Ovary (tissue), 7 donors: ENCODE measurements at regions not wholly inside any gene's neighbourhood (a gene's known extent, or its start where the extent isn't known, plus 50 kb on each side); places are given as distances from the start of the nearest gene placed in this dataset.
"Not testable (repeated sequence)": the region's sequence is repeated elsewhere in the genome, so short reads cannot be mapped to it uniquely, and the experiment has no call there.

Source experiments
- DNase-seq, 5 donors: peaks; one replicate each; pipeline ENCODE4 v3.0.0-alpha.2; 2019 to 2020
- H3K27ac ChIP-seq, 2 donors: fragments of 200-600 bp; one replicate each; pipeline versions ENCODE4 v1.5.1 to v1.8.0; 2019 to 2022
- H3K27me3 ChIP-seq: fragments of 200-600 bp; one replicate; pipeline ENCODE4 v1.8.0; 2022
- H3K36me3 ChIP-seq: fragments of 200-600 bp; sonication (generic); one replicate; pipeline ENCODE4 v1.5.1; 2019
- H3K4me1 ChIP-seq: one replicate; pipeline ENCODE4 v1.8.1; 2013; ENCODE audit warnings: mild to moderate bottlenecking, moderate library complexity; ENCODE audit not compliant: insufficient read depth
- H3K4me3 ChIP-seq: fragments of 200-600 bp; sonication (generic); one replicate; pipeline ENCODE4 v1.5.1; 2017
- H3K9me3 ChIP-seq, 2 donors: fragments of 200-600 bp in 1 of 2; sonication (generic) in 1 of 2; one replicate each; pipeline versions ENCODE4 v1.5.1 to v1.8.1; 2013 to 2019; ENCODE audit warnings: mild to moderate bottlenecking in 1 of 2, moderate library complexity in 1 of 2
- CTCF ChIP-seq, 3 donors: fragments of 450-650 bp in 2 of 3; fragments of 200-600 bp in 1 of 3; IDR thresholded peaks; one replicate each; pipeline versions ENCODE4 v1.5.1 to v1.8.0; 2016 to 2022; ENCODE audit warnings: antibody characterized with exemption in 3 of 3, mild to moderate bottlenecking in 1 of 3
- EP300 ChIP-seq: sonication (generic); formaldehyde crosslinking; IDR thresholded peaks from one replicate; pipeline ENCODE4 v1.6.1; 2017; ENCODE audit warnings: antibody characterized with exemption
- POLR2A ChIP-seq: fragments of 450-650 bp; IDR thresholded peaks from one replicate; pipeline ENCODE4 v1.6.1; 2017; ENCODE audit warnings: antibody characterized with exemption, mild to moderate bottlenecking, moderate library complexity
- WGBS, 3 donors: extraction: QIAGEN DNeasy Blood & Tissue Kit in 1 of 3; methylation state at CpG; one replicate each; pipeline versions ENCODE4 v1.1.5 to v1.1.7; 2013 to 2017; 5-methylcytosine and 5-hydroxymethylcytosine counted together
- intact Hi-C, 4 donors: fragments of 100-400 bp; cut with DNase I; formaldehyde crosslinking; loops; one replicate each; pipeline versions ENCODE4 v1.11.0 to v1.15.1; 2022 to 2023
- donor health status: DM: no; HTN: no; CAD: no; lungs with moderate emphysema.
- donor health status: DM: no; HTN: no; CAD: no.
- donor health status: Bipolar disorder and iron deficiency.
- donor health status: DM: no; HTN: no; CAD: no.
- donor health status: DM: yes; HTN: yes; CAD: no.

GRCh38 chr14:43522901-43523300, 984.2 kb downstream of the FSCB start:
- Histone ChIP-seq H3K27ac (no peak overlapping the region), H3K4me3 (no peak overlapping the region), H3K9me3 (no peaks in the 10 kb centered on the region), H3K36me3 (no peaks in the 10 kb centered on the region), H3K4me1 (no peaks in the 10 kb centered on the region), H3K27me3 (no peaks in the 10 kb centered on the region)
- WGBS, 3 donors, result 88 to 92% (median 92%) methylated on average over 4 of the region's 4 CpGs
- TF ChIP-seq CTCF (IDR thresholded peaks at IDR 0.05), result no peak
- TF ChIP-seq EP300, result no peak
- TF ChIP-seq POLR2A, result no peak
- no peak for DNase-seq
- intact Hi-C loops, result no loop called here

- 86 to 93% (median 89%) methylated on average over 4 of the region's 4 CpGs for WGBS, 3 donors
- no peak for DNase-seq
- no peaks in the 10 kb centered on the region for H3K36me3 ChIP-seq
- TF ChIP-seq POLR2A (no peak), EP300 (no peak), CTCF (IDR thresholded peaks at IDR 0.05) (no peak)
- no peaks in the 10 kb centered on the region for H3K4me1 ChIP-seq
- H3K4me3 ChIP-seq, result no peak overlapping the region
- no peaks in the 10 kb centered on the region for H3K27me3 ChIP-seq
- intact Hi-C loops, result no loop called here
- no peaks in the 10 kb centered on the region for H3K9me3 ChIP-seq
- no peak overlapping the region for H3K27ac ChIP-seq
Measured at GRCh38 chr14:43522191-43522590, 984.9 kb downstream of the FSCB start.

- H3K4me3 ChIP-seq, result no peak overlapping the region
- H3K27ac ChIP-seq, result no peak overlapping the region
- intact Hi-C loops, result no loop called here
- TF ChIP-seq POLR2A (no peak), EP300 (no peak), CTCF (IDR thresholded peaks at IDR 0.05) (no peak)
- DNase-seq, result no peak
- H3K36me3 ChIP-seq, result no peaks in the 10 kb centered on the region
- no peaks in the 10 kb centered on the region for H3K9me3 ChIP-seq
- no peaks in the 10 kb centered on the region for H3K4me1 ChIP-seq
- no peaks in the 10 kb centered on the region for H3K27me3 ChIP-seq
Measured at GRCh38 chr14:43503508-43503907, 1003.6 kb downstream of the FSCB start.

- WGBS, 3 donors, result 90 to 96% (median 95%) methylated on average over 12 to 13 of the region's 13 CpGs
- H3K27ac ChIP-seq, H3K36me3 ChIP-seq, H3K4me3 ChIP-seq, H3K4me1 ChIP-seq, H3K27me3 ChIP-seq, H3K9me3 ChIP-seq, DNase-seq, intact Hi-C loops: not testable (repeated sequence)
Measured at GRCh38 chr14:43492359-43492758, 1014.7 kb downstream of the FSCB start.

- Histone ChIP-seq H3K27me3 (peaks cover 3% of the 10 kb centered on the region), H3K27ac (no peak overlapping the region), H3K9me3 (no peaks in the 10 kb centered on the region), H3K4me3 (no peak overlapping the region), H3K36me3 (no peaks in the 10 kb centered on the region), H3K4me1 (no peaks in the 10 kb centered on the region)
- intact Hi-C loops, result no loop called here
- 61 to 73% (median 70%) methylated on average over 3 of the region's 3 CpGs for WGBS, 3 donors
- no peak for DNase-seq
- TF ChIP-seq POLR2A, result no peak
- no peak for TF ChIP-seq EP300
- no peak for TF ChIP-seq CTCF (IDR thresholded peaks at IDR 0.05)
Measured at GRCh38 chr14:43483415-43483814, 1023.7 kb downstream of the FSCB start.
